ENCODE measurements at regions not wholly inside any gene's neighbourhood (a gene's known extent, or its start where the extent isn't known, plus 50 kb on each side); places are given as distances from the start of the nearest gene placed in this dataset.

DNA sequence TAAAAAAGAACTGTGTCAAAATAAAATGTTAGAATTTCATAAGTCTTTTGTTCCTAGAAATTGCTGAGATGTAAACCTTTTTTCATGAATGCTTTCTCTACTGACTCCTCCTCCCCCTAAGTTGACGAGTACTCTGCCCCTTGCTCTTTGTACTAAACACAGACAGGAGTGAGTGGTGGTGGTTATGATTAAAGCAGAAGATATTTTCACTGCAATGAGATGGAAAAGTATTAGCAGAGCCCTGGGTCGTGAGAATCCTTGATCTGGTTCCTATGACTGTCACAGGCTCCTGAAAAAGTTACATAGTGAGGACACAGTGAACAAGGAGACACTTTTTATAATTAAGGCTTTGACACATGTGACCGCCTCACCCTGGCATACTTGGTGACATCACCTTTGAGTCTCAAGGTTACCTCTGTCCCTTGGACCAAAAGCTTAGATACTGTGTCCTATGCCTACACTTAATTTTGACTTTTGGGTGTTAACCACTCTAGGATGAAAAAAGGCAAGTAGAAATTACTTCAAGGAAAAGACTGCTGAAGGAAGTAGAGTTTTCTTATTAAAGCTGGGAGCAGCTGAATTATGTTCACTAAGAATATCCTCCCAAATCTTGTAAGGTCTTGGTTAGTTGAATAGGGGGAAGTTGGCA is 130.4 kb upstream of the LYSMD4 start:
- POLR2A ChIA-PET: no interaction called here

More for the DNA sequence above, 130.4 kb upstream of the LYSMD4 start:
- no peaks in the 10 kb centered on the region for H3K79me2 ChIP-seq (ENCODE audit: insufficient read depth, low read length)
- no peaks in the 10 kb centered on the region for H3K9me2 ChIP-seq (ENCODE audit: insufficient read depth)
- ChIA-PET RAD21 (ENCODE audit: low non-redundant PET in 1 of 2, low total read pairs in 2 of 2, uncharacterized antibody in 2 of 2, unreplicated experiment in 2 of 2) (no interaction called here), CTCF (no interaction called here)
- no peaks in the 10 kb centered on the region for H3K36me3 ChIP-seq (ENCODE audit: control insufficient read depth in 1 of 2, insufficient read depth in 2 of 2, low read length in 2 of 2)
- BruUV-seq (replicated peaks): no TSS peak
- no peak overlapping the region for H3K4me2 ChIP-seq (ENCODE audit: low read length)
- H3K27me3 ChIP-seq (ENCODE audit: insufficient read depth, low read length): peaks cover 53% of the 10 kb centered on the region
- H3K4me3 ChIP-seq (replicated peaks in 1 of 2; ENCODE audit: low read depth in 1 of 2, low read length in 2 of 2): no peak overlapping the region
- H3K27ac ChIP-seq (ENCODE audit: low read depth, low read length): no peak overlapping the region
- no peaks in the 10 kb centered on the region for H3K9me3 ChIP-seq (ENCODE audit: control insufficient read depth in 1 of 2, insufficient read depth in 1 of 2, low read depth in 1 of 2, low read length in 2 of 2)
- intact Hi-C loops (cut with micrococcal nuclease): no loop called here
- no peaks in the 10 kb centered on the region for H4K20me1 ChIP-seq (ENCODE audit: insufficient read depth)
- ATAC-seq: no peak
- H3K4me1 ChIP-seq (ENCODE audit: control insufficient read depth in 1 of 2, insufficient read depth in 2 of 2, low read length in 2 of 2): no peaks in the 10 kb centered on the region
- TF ChIP-seq FOSL1 (IDR thresholded peaks at IDR 0.05; ENCODE audit: low read depth): no peak
- no peak for TF ChIP-seq CEBPB (IDR thresholded peaks at IDR 0.05; ENCODE audit: low read depth)
- no peak for TF ChIP-seq JUND (IDR thresholded peaks at IDR 0.05)
- no peak for TF ChIP-seq EZH2 (IDR thresholded peaks at IDR 0.05)
- no peak for TF ChIP-seq RAD21 (IDR thresholded peaks at IDR 0.05; ENCODE audit: low read depth)
- no peak for TF ChIP-seq POLR2AphosphoS5 (IDR thresholded peaks at IDR 0.05; ENCODE audit: low read depth, low read length)
- TF ChIP-seq, protein P1, sequence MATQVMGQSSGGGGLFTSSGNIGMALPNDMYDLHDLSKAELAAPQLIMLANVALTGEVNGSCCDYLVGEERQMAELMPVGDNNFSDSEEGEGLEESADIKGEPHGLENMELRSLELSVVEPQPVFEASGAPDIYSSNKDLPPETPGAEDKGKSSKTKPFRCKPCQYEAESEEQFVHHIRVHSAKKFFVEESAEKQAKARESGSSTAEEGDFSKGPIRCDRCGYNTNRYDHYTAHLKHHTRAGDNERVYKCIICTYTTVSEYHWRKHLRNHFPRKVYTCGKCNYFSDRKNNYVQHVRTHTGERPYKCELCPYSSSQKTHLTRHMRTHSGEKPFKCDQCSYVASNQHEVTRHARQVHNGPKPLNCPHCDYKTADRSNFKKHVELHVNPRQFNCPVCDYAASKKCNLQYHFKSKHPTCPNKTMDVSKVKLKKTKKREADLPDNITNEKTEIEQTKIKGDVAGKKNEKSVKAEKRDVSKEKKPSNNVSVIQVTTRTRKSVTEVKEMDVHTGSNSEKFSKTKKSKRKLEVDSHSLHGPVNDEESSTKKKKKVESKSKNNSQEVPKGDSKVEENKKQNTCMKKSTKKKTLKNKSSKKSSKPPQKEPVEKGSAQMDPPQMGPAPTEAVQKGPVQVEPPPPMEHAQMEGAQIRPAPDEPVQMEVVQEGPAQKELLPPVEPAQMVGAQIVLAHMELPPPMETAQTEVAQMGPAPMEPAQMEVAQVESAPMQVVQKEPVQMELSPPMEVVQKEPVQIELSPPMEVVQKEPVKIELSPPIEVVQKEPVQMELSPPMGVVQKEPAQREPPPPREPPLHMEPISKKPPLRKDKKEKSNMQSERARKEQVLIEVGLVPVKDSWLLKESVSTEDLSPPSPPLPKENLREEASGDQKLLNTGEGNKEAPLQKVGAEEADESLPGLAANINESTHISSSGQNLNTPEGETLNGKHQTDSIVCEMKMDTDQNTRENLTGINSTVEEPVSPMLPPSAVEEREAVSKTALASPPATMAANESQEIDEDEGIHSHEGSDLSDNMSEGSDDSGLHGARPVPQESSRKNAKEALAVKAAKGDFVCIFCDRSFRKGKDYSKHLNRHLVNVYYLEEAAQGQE (IDR thresholded peaks at IDR 0.05; ENCODE audit: low read depth): no peak
- TF ChIP-seq SRF (IDR thresholded peaks at IDR 0.05; ENCODE audit: low read depth): no peak
- TF ChIP-seq, protein P2, sequence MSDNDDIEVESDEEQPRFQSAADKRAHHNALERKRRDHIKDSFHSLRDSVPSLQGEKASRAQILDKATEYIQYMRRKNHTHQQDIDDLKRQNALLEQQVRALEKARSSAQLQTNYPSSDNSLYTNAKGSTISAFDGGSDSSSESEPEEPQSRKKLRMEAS (IDR thresholded peaks at IDR 0.05): no peak
- no peak for TF ChIP-seq ZNF274 (IDR thresholded peaks at IDR 0.05; ENCODE audit: low read depth, low read length)
- TF ChIP-seq YY1 (IDR thresholded peaks at IDR 0.05; ENCODE audit: extremely low read depth, insufficient replicate concordance, low read depth, low read length): no peak
- no peak for TF ChIP-seq ZFX (IDR thresholded peaks at IDR 0.05)
- TF ChIP-seq, protein P3, sequence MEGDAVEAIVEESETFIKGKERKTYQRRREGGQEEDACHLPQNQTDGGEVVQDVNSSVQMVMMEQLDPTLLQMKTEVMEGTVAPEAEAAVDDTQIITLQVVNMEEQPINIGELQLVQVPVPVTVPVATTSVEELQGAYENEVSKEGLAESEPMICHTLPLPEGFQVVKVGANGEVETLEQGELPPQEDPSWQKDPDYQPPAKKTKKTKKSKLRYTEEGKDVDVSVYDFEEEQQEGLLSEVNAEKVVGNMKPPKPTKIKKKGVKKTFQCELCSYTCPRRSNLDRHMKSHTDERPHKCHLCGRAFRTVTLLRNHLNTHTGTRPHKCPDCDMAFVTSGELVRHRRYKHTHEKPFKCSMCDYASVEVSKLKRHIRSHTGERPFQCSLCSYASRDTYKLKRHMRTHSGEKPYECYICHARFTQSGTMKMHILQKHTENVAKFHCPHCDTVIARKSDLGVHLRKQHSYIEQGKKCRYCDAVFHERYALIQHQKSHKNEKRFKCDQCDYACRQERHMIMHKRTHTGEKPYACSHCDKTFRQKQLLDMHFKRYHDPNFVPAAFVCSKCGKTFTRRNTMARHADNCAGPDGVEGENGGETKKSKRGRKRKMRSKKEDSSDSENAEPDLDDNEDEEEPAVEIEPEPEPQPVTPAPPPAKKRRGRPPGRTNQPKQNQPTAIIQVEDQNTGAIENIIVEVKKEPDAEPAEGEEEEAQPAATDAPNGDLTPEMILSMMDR (IDR thresholded peaks at IDR 0.05 in 2 of 3, conservative IDR thresholded peaks at IDR 0.05 in 1 of 3; ENCODE audit: borderline replicate concordance in 1 of 3, insufficient read depth in 1 of 3, low read depth in 2 of 3, low read length in 2 of 3): no peak
- TF ChIP-seq CBX3 (IDR thresholded peaks at IDR 0.05; ENCODE audit: low read depth): no peak
- TF ChIP-seq ELF1 (IDR thresholded peaks at IDR 0.05; ENCODE audit: borderline replicate concordance, low read depth): no peak
- no peak for TF ChIP-seq POLR2A (IDR thresholded peaks at IDR 0.05; ENCODE audit: borderline replicate concordance, extremely low read depth, insufficient read depth, insufficient read length)
- TF ChIP-seq SIN3A (IDR thresholded peaks at IDR 0.05; ENCODE audit: low read depth): no peak
- no peak for TF ChIP-seq EGR1 (IDR thresholded peaks at IDR 0.05; ENCODE audit: low read depth)
- no peak for TF ChIP-seq TCF7L2 (IDR thresholded peaks at IDR 0.05; ENCODE audit: borderline replicate concordance, extremely low read depth, insufficient read depth, insufficient read length)
- no peak overlapping the region for H3K9ac ChIP-seq (ENCODE audit: low read length)
- no peak for DNase-seq (ENCODE audit: low read depth, low spot score)
- H2AFZ ChIP-seq (ENCODE audit: low read depth, low read length, poor library complexity, severe bottlenecking): no peak overlapping the region

All from HCT116 (cell line).